ENCODE measurements at regions not wholly inside any gene's neighbourhood (a gene's known extent, or its start where the extent isn't known, plus 50 kb on each side); places are given as distances from the start of the nearest gene placed in this dataset.

DNA sequence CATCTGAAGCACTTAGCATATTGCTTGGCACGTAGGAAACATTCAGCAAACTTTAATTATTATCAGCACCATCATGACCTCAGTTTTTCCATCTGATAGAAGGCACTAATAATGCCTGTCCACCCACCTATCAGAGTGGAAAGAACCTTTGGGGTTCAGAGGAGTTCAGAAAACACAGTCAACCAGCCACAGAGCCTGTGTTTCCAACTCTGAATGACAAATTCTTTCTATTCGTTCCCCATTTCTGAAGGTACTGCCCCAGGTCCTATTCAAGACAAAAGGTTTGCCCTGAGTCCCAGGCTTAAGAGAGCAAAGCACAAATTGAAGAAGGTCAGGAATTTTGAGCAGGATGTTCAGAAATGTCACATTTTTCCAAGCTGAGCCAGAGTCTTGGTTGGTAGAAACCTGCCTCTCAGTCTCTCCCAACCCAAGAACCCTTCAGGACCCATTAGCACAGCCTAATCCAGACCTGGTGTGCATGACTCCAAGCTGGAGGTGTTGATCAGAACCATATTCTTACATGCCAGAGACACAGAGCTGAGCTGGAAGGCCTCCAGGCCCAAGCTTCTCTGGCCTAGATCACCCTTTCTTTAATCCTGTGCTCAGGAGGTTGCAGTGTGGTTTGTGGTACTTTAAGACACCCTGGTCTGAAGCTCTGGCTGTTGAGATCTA is 114.4 kb downstream of the TBX5 start:
- WGBS, 2 donors, result 54 to 57% methylated on average over 2 of the region's 2 CpGs
- intact Hi-C loops (cut with DNase I; ENCODE audit: low total_unique reads), result no loop called here

GRCh38 chr12:114287821-114288525 is 118.0 kb downstream of the TBX5 start:
- TF ChIP-seq CTCF (IDR thresholded peaks at IDR 0.05) (no peak), POLR2A (IDR thresholded peaks at IDR 0.05) (no peak)
- intact Hi-C loops (cut with DNase I; ENCODE audit: low total_unique reads), result no loop called here
- no peak overlapping the region for H3K4me3 ChIP-seq (ENCODE audit: low read depth, poor library complexity, severe bottlenecking)
- WGBS, 2 donors, result 53 to 57% methylated on average over 3 of the region's 3 CpGs
- no peak for DNase-seq (ENCODE audit: low spot score in 2 of 2)

More for the DNA sequence above, 114.4 kb downstream of the TBX5 start:
- no peak for DNase-seq (ENCODE audit: low spot score in 2 of 2)
- no peak overlapping the region for H3K4me3 ChIP-seq (ENCODE audit: low read depth, poor library complexity, severe bottlenecking)
- TF ChIP-seq POLR2A (IDR thresholded peaks at IDR 0.05) (no peak), CTCF (IDR thresholded peaks at IDR 0.05) (no peak)

DNA sequence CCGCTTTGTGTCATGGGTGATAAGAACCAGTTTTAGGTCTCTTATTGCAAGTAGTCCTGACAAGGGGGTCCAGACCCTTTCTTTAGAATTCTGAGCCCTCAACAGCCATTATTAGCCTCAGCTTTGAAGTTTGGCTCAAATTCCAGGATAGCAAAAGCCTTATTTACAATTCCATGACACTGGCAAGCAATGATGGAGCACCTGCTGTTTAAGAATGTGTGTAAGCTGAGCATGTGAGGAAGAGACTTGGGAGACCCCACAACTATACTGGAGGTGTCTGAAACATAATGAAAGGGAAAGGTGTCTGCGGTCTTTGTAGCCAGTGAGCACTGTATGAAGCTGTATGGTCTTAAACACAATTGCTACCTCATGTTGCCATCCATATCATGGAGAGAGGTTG is 119.8 kb downstream of the TBX5 start:
- intact Hi-C loops (cut with DNase I; ENCODE audit: low total_unique reads), result no loop called here
- DNase-seq (ENCODE audit: low spot score in 2 of 2), result no peak
- TF ChIP-seq CTCF (IDR thresholded peaks at IDR 0.05), result no peak
- no peak for TF ChIP-seq POLR2A (IDR thresholded peaks at IDR 0.05)
- H3K4me3 ChIP-seq (ENCODE audit: low read depth, poor library complexity, severe bottlenecking), result no peak overlapping the region
- WGBS, 2 donors, result 54 to 56% methylated on average over 2 of the region's 2 CpGs

- DNase-seq (ENCODE audit: low spot score in 2 of 2), result no peak
- WGBS, 2 donors, result 21 to 24% methylated on average over 1 of the region's 1 CpG
- no peak overlapping the region for H3K4me3 ChIP-seq (ENCODE audit: low read depth, poor library complexity, severe bottlenecking)
- no peak for TF ChIP-seq POLR2A (IDR thresholded peaks at IDR 0.05)
- no peak for TF ChIP-seq CTCF (IDR thresholded peaks at IDR 0.05)
- intact Hi-C loops (cut with DNase I; ENCODE audit: low total_unique reads), result no loop called here
Measured at GRCh38 chr12:114285554-114285953, 120.4 kb downstream of the TBX5 start.

DNA sequence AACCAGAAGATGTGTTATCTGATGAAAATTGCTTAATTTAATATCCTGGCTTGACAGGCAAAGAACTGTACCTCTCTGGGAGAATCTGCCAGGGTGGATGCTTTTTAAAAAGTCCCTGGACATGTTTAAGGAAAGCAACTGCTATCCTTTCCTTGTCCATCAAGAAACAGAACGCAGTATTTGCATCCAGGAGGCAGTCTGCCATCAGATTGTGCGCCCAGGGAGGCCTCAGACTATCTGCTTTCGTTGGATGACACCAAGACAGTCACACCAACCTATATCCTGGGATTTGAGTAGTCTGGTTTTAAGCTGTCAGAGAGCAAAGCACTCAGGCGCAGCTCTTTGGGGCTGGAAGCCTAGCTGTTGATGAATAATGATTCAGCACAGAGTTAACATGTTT is 121.9 kb downstream of the TBX5 start:
- no peak overlapping the region for H3K4me3 ChIP-seq (ENCODE audit: low read depth, poor library complexity, severe bottlenecking)
- DNase-seq (ENCODE audit: low spot score in 2 of 2), result no peak
- no peak for TF ChIP-seq POLR2A (IDR thresholded peaks at IDR 0.05)
- TF ChIP-seq CTCF (IDR thresholded peaks at IDR 0.05), result no peak
- 78 to 85% methylated on average over 4 of the region's 4 CpGs for WGBS, 2 donors
- intact Hi-C loops (cut with DNase I; ENCODE audit: low total_unique reads), result no loop called here

All from lower leg skin (tissue), 4 donors.